ENCODE measurements at regions not wholly inside any gene's neighbourhood (a gene's known extent, or its start where the extent isn't known, plus 50 kb on each side); places are given as distances from the start of the nearest gene placed in this dataset.

DNA sequence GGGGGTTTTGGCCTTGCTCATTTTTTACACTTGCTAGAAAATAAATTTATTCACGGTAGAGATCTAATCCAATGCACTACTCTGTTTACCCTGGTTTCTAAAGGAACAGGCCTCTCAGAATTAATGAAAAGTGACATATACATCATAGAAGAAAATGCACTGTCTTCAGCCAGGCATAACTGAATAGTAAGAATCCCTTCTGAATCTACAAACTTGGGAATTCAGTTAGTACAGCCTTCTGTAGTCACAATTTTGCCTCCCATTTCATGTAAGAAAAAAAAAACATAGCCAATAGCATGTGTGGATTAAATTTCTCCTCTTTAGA lies 197.3 kb downstream of the CAAP1 start:
- Histone ChIP-seq H4K20me1 (ENCODE audit: insufficient read depth, low read length) (no peaks in the 10 kb centered on the region), H3F3A (ENCODE audit: insufficient read depth, low read length) (no peaks in the 10 kb centered on the region), H3K36me3 (ENCODE audit: insufficient read depth, low read length) (no peaks in the 10 kb centered on the region), H3K4me3 (ENCODE audit: low read depth, low read length, poor library complexity, severe bottlenecking) (no peak overlapping the region), H3K4me2 (ENCODE audit: low read length) (no peak overlapping the region), H3K9ac (ENCODE audit: low read length) (no peak overlapping the region), H3K9me3 (ENCODE audit: low read length) (no peaks in the 10 kb centered on the region), H2AFZ (ENCODE audit: low read length) (no peak overlapping the region), H3K27ac (ENCODE audit: low read depth, low read length, poor library complexity, severe bottlenecking) (no peak overlapping the region), H3K4me1 (ENCODE audit: insufficient read depth, low read length, severe bottlenecking) (no peaks in the 10 kb centered on the region), H3K27me3 (ENCODE audit: insufficient read depth, low read length) (no peaks in the 10 kb centered on the region), H3K9me2 (ENCODE audit: low read depth, low read length) (no peaks in the 10 kb centered on the region), H3K79me2 (ENCODE audit: insufficient read depth, low read length) (no peaks in the 10 kb centered on the region)
- no peak for TF ChIP-seq CTCF (IDR thresholded peaks at IDR 0.05; ENCODE audit: low read length)
- TF ChIP-seq EZH2 (IDR thresholded peaks at IDR 0.05; ENCODE audit: borderline replicate concordance, low read length): no peak

GRCh38 chr9:26694381-26695297 lies 198.0 kb downstream of the CAAP1 start:
- no peak overlapping the region for H3K4me2 ChIP-seq (ENCODE audit: low read length)
- H3K9ac ChIP-seq (ENCODE audit: low read length): no peak overlapping the region
- H3F3A ChIP-seq (ENCODE audit: insufficient read depth, low read length): no peaks in the 10 kb centered on the region
- no peak overlapping the region for H3K27ac ChIP-seq (ENCODE audit: low read depth, low read length, poor library complexity, severe bottlenecking)
- TF ChIP-seq CTCF (IDR thresholded peaks at IDR 0.05; ENCODE audit: low read length) (no peak), EZH2 (IDR thresholded peaks at IDR 0.05; ENCODE audit: borderline replicate concordance, low read length) (no peak)
- H3K9me3 ChIP-seq (ENCODE audit: low read length): no peaks in the 10 kb centered on the region
- no peaks in the 10 kb centered on the region for H3K4me1 ChIP-seq (ENCODE audit: insufficient read depth, low read length, severe bottlenecking)
- H3K36me3 ChIP-seq (ENCODE audit: insufficient read depth, low read length): no peaks in the 10 kb centered on the region
- no peaks in the 10 kb centered on the region for H3K27me3 ChIP-seq (ENCODE audit: insufficient read depth, low read length)
- no peak overlapping the region for H3K4me3 ChIP-seq (ENCODE audit: low read depth, low read length, poor library complexity, severe bottlenecking)
- no peak overlapping the region for H2AFZ ChIP-seq (ENCODE audit: low read length)
- no peaks in the 10 kb centered on the region for H3K79me2 ChIP-seq (ENCODE audit: insufficient read depth, low read length)
- no peaks in the 10 kb centered on the region for H3K9me2 ChIP-seq (ENCODE audit: low read depth, low read length)
- no peaks in the 10 kb centered on the region for H4K20me1 ChIP-seq (ENCODE audit: insufficient read depth, low read length)

DNA sequence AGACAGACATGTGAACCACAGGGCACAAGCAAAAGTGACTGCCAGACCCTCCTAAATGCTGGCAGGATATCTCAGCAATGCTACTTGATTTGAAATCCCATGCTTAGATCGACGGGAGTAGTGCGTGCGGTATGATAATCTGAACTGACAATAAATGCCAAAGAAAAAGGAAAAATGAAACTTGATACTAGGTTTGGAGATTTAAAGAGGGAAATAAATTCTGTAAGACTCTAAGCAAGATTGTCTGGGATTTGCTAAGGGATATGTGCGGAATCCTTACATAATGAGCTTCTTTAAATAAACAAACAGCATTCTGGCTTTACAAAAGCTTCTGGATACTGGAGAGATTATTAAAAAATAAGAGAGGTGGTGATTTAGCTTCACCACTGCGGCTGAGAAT lies 203.6 kb downstream of the CAAP1 start:
- H3K9me2 ChIP-seq (ENCODE audit: low read depth, low read length): no peaks in the 10 kb centered on the region
- no peaks in the 10 kb centered on the region for H3K9me3 ChIP-seq (ENCODE audit: low read length)
- no peaks in the 10 kb centered on the region for H3K36me3 ChIP-seq (ENCODE audit: insufficient read depth, low read length)
- no peak overlapping the region for H3K4me2 ChIP-seq (ENCODE audit: low read length)
- H4K20me1 ChIP-seq (ENCODE audit: insufficient read depth, low read length): no peaks in the 10 kb centered on the region
- H3K79me2 ChIP-seq (ENCODE audit: insufficient read depth, low read length): no peaks in the 10 kb centered on the region
- TF ChIP-seq CTCF (IDR thresholded peaks at IDR 0.05; ENCODE audit: low read length) (no peak), EZH2 (IDR thresholded peaks at IDR 0.05; ENCODE audit: borderline replicate concordance, low read length) (no peak)
- no peak overlapping the region for H3K9ac ChIP-seq (ENCODE audit: low read length)
- H3K27ac ChIP-seq (ENCODE audit: low read depth, low read length, poor library complexity, severe bottlenecking): no peak overlapping the region
- H3F3A ChIP-seq (ENCODE audit: insufficient read depth, low read length): no peaks in the 10 kb centered on the region
- no peaks in the 10 kb centered on the region for H3K27me3 ChIP-seq (ENCODE audit: insufficient read depth, low read length)
- no peak overlapping the region for H2AFZ ChIP-seq (ENCODE audit: low read length)
- no peaks in the 10 kb centered on the region for H3K4me1 ChIP-seq (ENCODE audit: insufficient read depth, low read length, severe bottlenecking)
- H3K4me3 ChIP-seq (ENCODE audit: low read depth, low read length, poor library complexity, severe bottlenecking): no peak overlapping the region
